Natural killer cell (primary cell): ENCODE measurements at regions not wholly inside any gene's neighbourhood (a gene's known extent, or its start where the extent isn't known, plus 50 kb on each side); places are given as distances from the start of the nearest gene placed in this dataset.

ENCODE experiments used
- ATAC-seq, 3 donors: fragments of 150-1000 bp in 2 of 3; fragments of 200-7000 bp in 1 of 3; cut with Tn5 transposase; 1 replicate in 1 of 3; 2 replicates in 2 of 3; pipeline ENCODE4 v1.10.0; 2021; ENCODE audit warnings: mild to moderate bottlenecking in 2 of 3, moderate library complexity in 2 of 3
- DNase-seq, 2 donors: peaks; one replicate each; pipeline versions ENCODE4 v3.0.0 to v3.0.0-alpha.2; 2013 to 2021; ENCODE audit warnings: mixed read lengths in 1 of 2
- H3K27ac ChIP-seq: one replicate; pipeline ENCODE4 v1.5.1; 2013; ENCODE audit warnings: mild to moderate bottlenecking, low read length
- H3K27me3 ChIP-seq: one replicate; pipeline ENCODE4 v1.6.1; 2013; ENCODE audit warnings: low read length; ENCODE audit not compliant: control insufficient read depth, insufficient read depth
- H3K36me3 ChIP-seq: one replicate; pipeline ENCODE4 v1.6.1; 2013; ENCODE audit warnings: low read length; ENCODE audit not compliant: control insufficient read depth, insufficient read depth
- H3K4me1 ChIP-seq: one replicate; pipeline ENCODE4 v1.6.1; 2013; ENCODE audit warnings: low read length; ENCODE audit not compliant: control insufficient read depth, insufficient read depth
- H3K4me3 ChIP-seq: one replicate; pipeline ENCODE4 v1.5.1; 2013; ENCODE audit warnings: low read length
- H3K9me3 ChIP-seq: one replicate; pipeline ENCODE4 v1.6.1; 2013; ENCODE audit warnings: low read length; ENCODE audit not compliant: control insufficient read depth, insufficient read depth
- H3K27ac Mint-ChIP-seq, 2 donors: one replicate each; pipeline ENCODE4 v1.8.0; 2022; ENCODE audit warnings: mild to moderate bottlenecking in 2 of 2, mixed read lengths in 2 of 2, moderate library complexity in 1 of 2
- H3K27me3 Mint-ChIP-seq, 2 donors: one replicate each; pipeline ENCODE4 v1.8.0; 2022; ENCODE audit warnings: low read depth in 2 of 2, mixed read lengths in 2 of 2
- H3K36me3 Mint-ChIP-seq: one replicate; pipeline ENCODE4 v1.8.0; 2022; ENCODE audit warnings: mixed read lengths
- H3K4me1 Mint-ChIP-seq, 2 donors: one replicate each; pipeline ENCODE4 v1.8.0; 2022; ENCODE audit warnings: mixed read lengths in 2 of 2
- H3K4me3 Mint-ChIP-seq: one replicate; pipeline ENCODE4 v1.8.0; 2022; ENCODE audit warnings: mild to moderate bottlenecking, moderate library complexity, mixed read lengths
- H3K9me3 Mint-ChIP-seq, 2 donors: one replicate each; pipeline ENCODE4 v1.8.0; 2022; ENCODE audit warnings: mixed read lengths in 2 of 2
- WGBS: methylation state at CpG from one replicate; pipeline ENCODE4 v1.1.7; 2013; ENCODE audit warnings: missing lambda C conversion rate; ENCODE audit not compliant: insufficient coverage; 5-methylcytosine and 5-hydroxymethylcytosine counted together
- intact Hi-C: fragments of 100-400 bp; cut with micrococcal nuclease; formaldehyde crosslinking; loops from one replicate; pipeline ENCODE4 v1.14.2; 2022
- TF ChIP-seq, protein P1 (sequence below): fragments of 200-600 bp; IDR thresholded peaks from one replicate; pipeline ENCODE4 v1.8.0; 2022; ENCODE audit warnings: antibody characterized with exemption

DNA sequence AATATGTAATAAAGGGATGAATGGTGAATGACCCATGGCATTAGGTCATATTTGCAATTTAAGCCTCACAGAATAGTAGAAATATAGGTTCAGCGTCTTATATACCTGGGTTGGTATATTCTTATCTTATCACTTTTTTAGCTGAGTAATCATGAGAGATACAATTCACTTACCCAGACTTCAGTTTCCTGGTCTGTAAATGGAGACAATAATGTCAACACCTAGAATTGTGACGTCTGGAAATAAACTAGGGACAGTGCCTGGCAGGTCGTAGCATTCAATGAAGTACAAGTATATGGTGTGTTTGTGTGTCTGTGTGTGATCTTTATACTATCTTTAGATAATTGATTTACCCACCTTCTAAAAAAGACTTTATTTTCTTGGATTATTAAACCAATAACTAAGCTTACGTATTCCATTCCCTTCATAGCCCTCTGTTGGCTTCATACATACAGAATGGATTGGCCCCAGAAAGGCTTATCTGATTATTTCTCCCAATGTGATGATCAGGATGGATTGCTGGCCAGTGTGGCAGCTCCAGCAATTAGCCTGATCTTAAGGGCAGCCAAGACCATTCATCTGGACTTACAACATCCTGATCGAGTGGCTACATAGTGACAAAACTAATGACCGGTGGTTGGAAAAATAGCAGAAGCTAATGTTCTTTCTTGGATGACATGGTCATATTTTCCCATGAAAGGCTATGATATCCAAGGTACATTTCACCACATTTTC, 121.2 kb upstream of the NPVF start:
- DNase-seq: no peak
- Mint-ChIP-seq H3K36me3 (no peaks in the 10 kb centered on the region), H3K9me3 (no peaks in the 10 kb centered on the region), H3K27me3 (peaks cover 7 to 15% of the 10 kb centered on the region in 2 donors), H3K27ac (no peak overlapping the region), H3K4me1 (no peaks in the 10 kb centered on the region), H3K4me3 (no peak overlapping the region)
- Histone ChIP-seq H3K27ac (no peak overlapping the region), H3K36me3 (no peaks in the 10 kb centered on the region), H3K27me3 (no peaks in the 10 kb centered on the region), H3K4me1 (no peaks in the 10 kb centered on the region), H3K4me3 (no peak overlapping the region), H3K9me3 (no peaks in the 10 kb centered on the region)
- TF ChIP-seq, protein P1, sequence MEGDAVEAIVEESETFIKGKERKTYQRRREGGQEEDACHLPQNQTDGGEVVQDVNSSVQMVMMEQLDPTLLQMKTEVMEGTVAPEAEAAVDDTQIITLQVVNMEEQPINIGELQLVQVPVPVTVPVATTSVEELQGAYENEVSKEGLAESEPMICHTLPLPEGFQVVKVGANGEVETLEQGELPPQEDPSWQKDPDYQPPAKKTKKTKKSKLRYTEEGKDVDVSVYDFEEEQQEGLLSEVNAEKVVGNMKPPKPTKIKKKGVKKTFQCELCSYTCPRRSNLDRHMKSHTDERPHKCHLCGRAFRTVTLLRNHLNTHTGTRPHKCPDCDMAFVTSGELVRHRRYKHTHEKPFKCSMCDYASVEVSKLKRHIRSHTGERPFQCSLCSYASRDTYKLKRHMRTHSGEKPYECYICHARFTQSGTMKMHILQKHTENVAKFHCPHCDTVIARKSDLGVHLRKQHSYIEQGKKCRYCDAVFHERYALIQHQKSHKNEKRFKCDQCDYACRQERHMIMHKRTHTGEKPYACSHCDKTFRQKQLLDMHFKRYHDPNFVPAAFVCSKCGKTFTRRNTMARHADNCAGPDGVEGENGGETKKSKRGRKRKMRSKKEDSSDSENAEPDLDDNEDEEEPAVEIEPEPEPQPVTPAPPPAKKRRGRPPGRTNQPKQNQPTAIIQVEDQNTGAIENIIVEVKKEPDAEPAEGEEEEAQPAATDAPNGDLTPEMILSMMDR: no peak
- intact Hi-C loops: no loop called here
- no peak for ATAC-seq
- WGBS: 89% methylated on average over 4 of the region's 6 CpGs

DNA sequence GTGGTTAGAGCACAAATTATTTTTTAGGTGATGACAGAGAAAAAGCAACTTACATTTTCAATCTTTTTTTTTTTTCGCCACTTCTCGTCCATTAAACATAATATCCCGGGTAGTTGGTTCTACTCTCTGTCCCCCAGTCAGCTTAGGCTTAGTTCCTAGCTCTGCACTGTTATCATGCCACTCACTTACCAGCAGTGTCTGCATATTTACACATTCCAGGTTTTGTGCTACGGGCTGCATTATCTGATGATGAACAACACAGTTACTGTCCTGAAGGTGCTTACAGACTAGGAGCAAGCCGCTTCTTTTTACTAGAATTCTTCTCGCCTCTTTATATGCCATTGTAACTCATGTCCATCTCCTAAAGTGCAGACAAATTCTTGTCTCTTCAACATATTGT, 121.8 kb upstream of the NPVF start:
- Mint-ChIP-seq H3K27me3 (peaks cover 7 to 15% of the 10 kb centered on the region in 2 donors), H3K36me3 (no peaks in the 10 kb centered on the region), H3K4me3 (no peak overlapping the region), H3K4me1 (no peaks in the 10 kb centered on the region), H3K27ac (no peak overlapping the region), H3K9me3 (no peaks in the 10 kb centered on the region)
- Histone ChIP-seq H3K4me1 (no peaks in the 10 kb centered on the region), H3K36me3 (no peaks in the 10 kb centered on the region), H3K27ac (no peak overlapping the region), H3K9me3 (no peaks in the 10 kb centered on the region), H3K27me3 (no peaks in the 10 kb centered on the region), H3K4me3 (no peak overlapping the region)
- 84% methylated on average over 5 of the region's 6 CpGs for WGBS
- no peak for DNase-seq
- ATAC-seq: no peak
- intact Hi-C loops: no loop called here
- TF ChIP-seq, protein P1: no peak

DNA sequence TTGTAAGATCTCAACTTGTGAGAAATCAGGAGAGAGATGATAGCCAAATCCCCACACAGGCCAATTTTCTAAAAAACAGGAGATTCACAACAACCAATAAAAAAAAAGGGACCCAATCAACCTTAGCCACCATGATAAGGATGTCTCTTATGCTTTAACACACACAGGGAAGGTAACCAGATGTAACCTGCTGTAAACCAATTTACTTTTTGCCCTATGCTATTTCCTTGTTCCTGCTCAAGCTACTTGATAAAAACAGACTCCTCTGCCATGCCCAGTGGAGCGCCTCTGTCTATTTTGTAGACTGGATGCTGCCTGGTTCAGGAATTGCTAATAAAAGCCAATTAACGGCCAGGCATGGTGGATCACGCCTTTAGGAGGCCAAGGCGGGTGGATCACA, 123.5 kb upstream of the NPVF start:
- H3K27me3 ChIP-seq: no peaks in the 10 kb centered on the region
- DNase-seq (no peak), ATAC-seq (no peak)
- TF ChIP-seq, protein P1: no peak
- Mint-ChIP-seq H3K36me3 (no peaks in the 10 kb centered on the region), H3K4me3 (no peak overlapping the region), H3K9me3 (no peaks in the 10 kb centered on the region), H3K4me1 (no peaks in the 10 kb centered on the region), H3K27ac (no peak overlapping the region), H3K27me3 (peaks cover 7 to 18% of the 10 kb centered on the region in 2 donors)
- H3K27ac ChIP-seq: no peak overlapping the region
- no peak overlapping the region for H3K4me3 ChIP-seq
- intact Hi-C loops: no loop called here
- H3K4me1 ChIP-seq: no peaks in the 10 kb centered on the region
- 78% methylated on average over 4 of the region's 4 CpGs for WGBS
- no peaks in the 10 kb centered on the region for H3K36me3 ChIP-seq
- no peaks in the 10 kb centered on the region for H3K9me3 ChIP-seq

DNA sequence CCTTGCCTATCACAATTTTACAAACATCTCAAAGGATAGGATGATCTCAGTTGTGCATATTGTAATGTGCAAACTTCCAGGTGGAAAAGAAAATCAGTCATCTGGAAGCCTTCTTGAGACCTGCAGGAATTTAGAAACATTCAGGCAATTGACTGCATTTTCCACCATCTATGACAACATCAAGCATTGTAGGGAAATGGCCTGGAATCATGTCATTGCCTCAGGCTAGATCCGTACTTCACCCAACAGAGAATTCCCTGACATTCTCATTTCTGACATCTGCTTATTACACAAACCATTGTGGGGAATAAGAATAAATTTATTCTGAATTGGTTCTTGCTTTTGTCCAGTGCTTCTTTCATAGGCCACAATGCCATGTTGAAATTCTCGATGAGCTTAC, 124.9 kb upstream of the NPVF start:
- H3K27ac Mint-ChIP-seq: no peak overlapping the region
- Histone ChIP-seq H3K27ac (no peak overlapping the region), H3K4me3 (no peak overlapping the region), H3K36me3 (no peaks in the 10 kb centered on the region), H3K4me1 (no peaks in the 10 kb centered on the region), H3K9me3 (no peaks in the 10 kb centered on the region), H3K27me3 (no peaks in the 10 kb centered on the region)
- H3K4me3 Mint-ChIP-seq: no peak overlapping the region
- no peaks in the 10 kb centered on the region for H3K36me3 Mint-ChIP-seq
- DNase-seq (no peak), ATAC-seq (no peak)
- 100% methylated on average over 1 of the region's 2 CpGs for WGBS
- TF ChIP-seq, protein P1: no peak
- intact Hi-C loops: no loop called here
- H3K27me3 Mint-ChIP-seq: peaks cover 7 to 13% of the 10 kb centered on the region in 2 donors
- H3K4me1 Mint-ChIP-seq: no peaks in the 10 kb centered on the region
- no peaks in the 10 kb centered on the region for H3K9me3 Mint-ChIP-seq
